Activated CD4-positive, alpha-beta T cell treated with anti-CD3 and anti-CD28 coated beads, Interleukin-2, amount 50 U/mL, for 1 hour (primary cell): ENCODE measurements at regions not wholly inside any gene's neighbourhood (a gene's known extent, or its start where the extent isn't known, plus 50 kb on each side); places are given as distances from the start of the nearest gene placed in this dataset.

Source experiments
- DNase-seq: peaks from one replicate; pipeline ENCODE4 v3.0.0-alpha.2; 2020

DNA sequence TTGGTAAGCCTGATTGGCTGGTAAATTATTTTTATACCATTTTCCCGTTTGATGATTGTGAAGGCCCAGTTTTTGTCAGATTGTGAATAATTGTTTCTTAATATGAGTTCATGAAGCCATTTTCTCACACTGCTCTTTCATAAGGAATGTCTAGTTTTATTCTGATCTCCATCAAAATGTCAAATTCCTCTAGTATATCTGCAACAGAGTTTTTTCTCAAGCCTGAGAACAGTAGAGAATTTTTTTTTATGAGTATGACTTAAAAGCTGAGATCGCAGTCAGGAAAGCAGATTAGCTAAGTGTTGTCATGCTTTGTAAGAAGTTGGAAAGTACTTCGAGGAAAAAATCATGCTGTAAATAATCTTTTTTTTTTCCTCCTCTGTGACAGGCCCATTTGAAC is 484.9 kb upstream of the ATP2B1 start:
- no peak for DNase-seq

DNA sequence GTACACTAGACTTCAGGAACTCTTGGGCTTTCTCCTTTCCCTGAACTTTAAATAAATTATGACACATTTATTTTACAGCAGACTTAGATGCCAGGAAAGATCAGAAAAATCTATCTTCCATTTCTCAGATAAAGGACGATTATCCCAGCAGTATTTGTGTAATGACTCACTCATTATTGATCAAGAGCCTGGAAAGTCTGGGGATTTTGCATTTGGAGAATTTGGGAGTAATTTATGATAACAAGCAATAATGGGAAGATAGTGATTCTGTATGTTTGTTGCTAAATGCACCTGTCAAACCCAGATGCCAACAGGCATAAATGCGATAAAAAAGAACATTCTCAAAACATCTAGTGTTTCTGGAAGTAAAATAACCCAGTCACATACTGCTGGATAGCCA is 480.2 kb upstream of the ATP2B1 start:
- DNase-seq: no peak

DNA sequence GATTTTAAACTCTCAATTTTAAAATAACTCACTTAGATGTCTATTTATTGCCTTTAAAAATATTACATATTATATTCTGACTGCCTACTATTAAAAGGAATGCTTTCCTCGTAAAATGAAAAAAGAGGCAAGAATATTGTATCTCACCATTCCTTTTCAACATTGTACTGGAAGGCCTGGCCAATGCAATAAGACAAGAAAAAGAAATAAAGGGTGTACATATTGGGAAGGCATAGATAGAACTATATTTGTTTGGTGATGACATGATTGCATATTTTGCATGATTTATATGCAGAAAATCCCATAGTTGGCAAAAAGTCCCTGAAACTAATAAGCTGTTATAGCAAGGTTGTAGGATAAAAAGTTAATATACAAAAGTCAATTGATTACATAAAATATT is 474.6 kb upstream of the ATP2B1 start:
- no peak for DNase-seq

DNA sequence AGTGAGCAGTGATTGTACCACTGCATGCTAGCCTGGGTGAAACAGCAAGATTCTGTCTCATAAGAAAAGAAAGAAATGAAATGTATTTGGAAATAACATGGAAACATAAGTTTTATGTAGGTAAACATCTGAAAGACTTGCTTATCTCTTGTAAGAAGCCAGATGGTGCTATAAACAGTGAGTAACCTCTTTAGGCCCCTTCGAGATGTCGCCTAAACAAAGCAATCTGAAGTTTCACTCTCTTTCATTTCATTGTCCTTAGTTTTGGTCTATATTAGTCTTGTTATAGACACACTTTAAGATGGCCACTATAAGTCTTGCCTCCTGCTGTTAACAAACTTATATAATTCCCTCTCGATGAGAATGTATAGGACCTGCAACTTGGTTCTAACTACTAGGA is 472.6 kb upstream of the ATP2B1 start:
- no peak for DNase-seq

DNA sequence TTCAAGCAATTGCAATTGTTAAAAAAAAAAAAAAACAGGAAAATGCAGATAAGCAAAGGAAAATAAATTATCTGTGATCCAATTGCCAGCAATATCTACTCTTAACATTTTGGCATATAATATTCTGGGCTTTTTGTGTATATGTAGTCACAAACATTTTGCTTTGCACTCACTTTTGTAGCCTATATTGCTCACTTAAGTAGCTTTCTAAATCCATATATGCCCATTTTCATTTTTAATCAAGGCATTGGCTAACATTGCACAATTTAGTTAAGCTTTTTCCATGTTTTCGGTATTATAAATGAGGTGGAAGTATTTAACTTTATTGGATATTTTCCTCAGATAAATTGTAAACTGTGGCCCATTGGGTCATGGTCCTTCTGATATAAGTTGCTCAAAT is 466.3 kb upstream of the ATP2B1 start:
- no peak for DNase-seq

DNA sequence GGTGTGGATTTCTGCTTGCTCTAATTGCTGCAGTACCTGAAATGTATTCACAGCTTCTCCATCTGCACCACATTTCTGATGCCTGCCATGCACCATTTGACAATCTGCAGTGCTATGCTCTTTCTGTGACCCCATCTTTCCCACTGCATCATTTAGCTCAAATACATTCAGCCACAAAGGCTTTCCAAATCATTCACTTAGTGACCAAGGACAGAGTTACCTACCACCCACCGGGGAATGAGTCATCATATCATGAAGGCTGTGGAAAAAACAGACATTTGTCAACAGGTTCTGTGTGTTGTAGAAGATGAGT is 465.5 kb upstream of the ATP2B1 start:
- no peak for DNase-seq

DNA sequence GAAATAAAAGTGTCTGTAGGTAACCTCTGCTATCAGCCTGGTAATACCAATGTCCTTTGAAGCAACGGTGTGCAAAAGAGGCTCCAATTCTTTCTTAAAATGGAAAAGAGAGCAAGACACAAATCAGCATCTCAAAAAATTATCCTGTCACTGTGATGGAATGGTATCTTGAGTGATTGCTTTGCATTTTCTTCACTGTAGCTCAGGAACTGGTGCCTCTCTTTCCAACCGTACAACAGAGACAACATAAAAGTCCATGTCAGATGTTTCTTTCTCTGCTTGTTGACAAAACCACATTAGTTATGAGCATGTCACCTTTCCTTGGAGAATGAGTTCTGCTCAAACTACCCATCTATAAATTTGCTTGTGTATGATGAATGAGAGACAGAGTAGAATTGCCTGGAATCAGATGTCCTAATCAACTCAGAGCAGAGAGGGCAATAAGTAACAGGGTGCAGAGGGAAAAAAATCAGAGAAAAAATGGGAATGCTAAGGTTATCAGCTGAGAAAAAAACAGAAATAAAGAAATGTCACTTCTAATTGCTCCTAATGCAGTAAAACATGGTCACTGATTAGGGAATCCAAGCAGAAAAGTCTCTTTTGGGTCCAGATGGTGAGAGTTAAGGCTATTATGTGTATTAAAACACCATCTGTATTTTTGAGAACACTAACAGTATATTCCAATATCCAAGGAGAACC is 465.0 kb upstream of the ATP2B1 start:
- no peak for DNase-seq

DNA sequence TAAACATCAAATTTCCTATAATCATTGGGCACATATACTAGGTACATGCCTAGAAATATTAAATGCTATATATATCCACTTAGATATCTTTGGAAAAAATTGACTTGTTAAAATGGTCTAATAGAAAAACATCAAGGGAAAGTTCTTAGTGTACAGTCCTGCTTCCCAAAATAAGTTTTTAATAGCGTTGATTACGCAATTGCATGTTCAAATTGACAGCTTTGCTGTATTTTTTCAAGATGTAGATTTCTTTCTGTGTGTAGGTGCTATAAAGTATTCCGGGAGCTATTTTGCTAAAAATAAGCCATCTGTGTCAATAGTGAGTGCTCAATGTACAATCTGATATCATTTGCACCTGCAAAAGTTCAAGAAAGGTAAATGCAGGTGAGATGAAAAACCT is 463.9 kb upstream of the ATP2B1 start:
- no peak for DNase-seq

DNA sequence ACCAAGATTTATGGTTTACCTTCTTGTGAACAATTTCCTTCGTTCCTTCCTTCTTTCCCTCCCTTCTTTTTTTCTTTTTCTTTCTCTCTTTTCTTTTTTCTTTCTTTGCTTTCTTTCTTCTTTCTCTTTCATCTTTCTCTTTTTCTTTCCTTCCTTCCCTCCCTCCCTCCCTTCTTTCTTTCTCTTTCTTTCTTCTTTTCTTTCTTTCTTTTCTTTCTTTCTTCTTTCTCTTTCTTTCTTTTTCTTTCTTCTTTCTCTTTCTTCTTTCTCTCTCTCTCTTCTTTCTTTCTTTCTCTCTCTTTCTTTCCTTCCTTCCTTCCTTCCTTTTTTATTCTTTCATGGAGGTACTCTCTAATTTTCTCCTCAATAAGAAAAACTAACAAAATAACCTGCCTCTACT is 462.1 kb upstream of the ATP2B1 start:
- no peak for DNase-seq

DNA sequence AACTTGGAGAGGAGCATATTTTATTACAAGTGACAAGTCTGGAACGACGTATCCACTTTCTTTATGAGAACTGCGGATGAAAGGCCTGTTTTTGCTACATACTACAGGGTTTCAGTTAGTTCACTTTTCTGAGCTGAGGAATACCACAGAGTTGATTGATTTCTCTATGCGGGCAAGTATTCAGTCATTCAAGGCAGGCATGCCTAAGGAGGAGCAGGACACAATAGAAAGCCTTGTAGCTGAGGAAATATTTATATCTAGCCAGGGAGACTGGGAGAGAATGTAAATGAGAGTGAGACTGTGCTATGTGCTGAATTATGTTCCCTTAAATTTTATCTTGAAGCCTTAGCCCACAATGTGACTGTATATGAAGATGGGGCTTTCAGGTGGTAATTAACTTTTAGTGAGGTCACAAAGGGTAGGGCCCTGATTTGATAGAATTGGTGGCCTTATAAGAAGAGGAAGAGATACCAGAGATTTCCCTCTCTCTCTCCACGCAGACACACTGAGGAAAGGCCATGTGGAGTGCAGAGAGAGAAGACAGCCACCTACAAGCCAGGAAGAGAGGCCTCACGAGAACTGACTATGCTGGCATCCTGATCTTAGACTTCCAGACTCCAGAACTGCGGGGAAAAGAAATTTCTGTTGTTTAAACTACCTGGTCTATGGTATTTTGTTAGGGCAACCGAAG is 459.0 kb upstream of the ATP2B1 start:
- DNase-seq: no peak

DNA sequence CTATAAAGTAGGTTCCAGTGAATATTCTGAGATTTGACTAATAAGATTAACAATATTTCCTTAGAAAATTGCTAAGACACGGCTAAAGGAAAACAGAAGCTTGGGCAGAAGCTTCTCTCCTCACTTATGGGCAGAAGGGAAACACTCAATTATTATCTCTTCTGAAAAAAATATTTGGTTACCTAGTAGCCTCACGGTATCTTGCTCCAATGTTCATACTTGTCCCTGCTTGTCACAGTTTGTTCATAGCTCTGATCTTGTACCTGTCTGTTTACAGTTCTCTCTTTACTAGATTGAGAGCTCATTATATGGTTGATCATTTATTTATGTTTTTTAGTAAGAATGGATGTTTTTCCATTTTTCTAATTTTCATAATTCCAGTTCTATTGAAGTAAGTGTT is 458.0 kb upstream of the ATP2B1 start:
- no peak for DNase-seq

DNA sequence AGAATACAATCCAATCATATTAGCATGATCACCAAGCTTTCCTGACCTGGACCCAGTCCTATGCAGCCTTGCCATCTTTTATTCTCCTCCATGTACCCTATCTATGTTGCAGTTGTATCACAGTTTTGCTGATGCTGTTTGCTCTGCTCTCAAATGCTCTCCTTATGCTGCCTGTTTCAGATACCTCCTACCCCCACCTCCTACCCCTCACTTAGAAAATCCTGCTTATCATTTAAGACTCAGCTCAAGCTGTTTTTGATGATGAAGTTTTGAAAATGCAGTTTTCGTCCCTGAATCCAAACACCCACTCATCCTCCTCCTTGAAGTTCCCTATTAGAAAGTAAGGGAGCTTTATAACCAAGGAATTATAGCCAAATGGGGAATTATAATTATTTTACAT is 457.4 kb upstream of the ATP2B1 start:
- no peak for DNase-seq

DNA sequence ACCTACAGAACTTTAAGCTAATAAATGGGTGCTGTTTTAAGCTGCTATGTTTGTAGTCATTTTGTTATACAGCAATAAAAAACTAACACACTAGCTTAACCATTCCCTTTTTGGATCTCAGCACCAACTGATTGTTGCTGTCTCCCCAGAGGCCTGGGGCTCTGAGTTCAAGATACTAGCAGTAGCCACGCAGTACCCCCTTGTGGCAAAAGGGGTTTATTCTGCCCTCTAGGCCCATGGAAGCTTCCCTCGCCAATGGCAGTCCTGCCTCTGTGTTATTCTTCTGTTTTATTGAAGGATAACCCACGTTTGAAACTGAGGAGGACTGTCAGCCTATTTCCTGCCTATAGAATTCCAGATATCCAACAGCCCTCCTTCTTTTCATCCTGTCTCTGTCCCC is 455.3 kb upstream of the ATP2B1 start:
- DNase-seq: no peak

DNA sequence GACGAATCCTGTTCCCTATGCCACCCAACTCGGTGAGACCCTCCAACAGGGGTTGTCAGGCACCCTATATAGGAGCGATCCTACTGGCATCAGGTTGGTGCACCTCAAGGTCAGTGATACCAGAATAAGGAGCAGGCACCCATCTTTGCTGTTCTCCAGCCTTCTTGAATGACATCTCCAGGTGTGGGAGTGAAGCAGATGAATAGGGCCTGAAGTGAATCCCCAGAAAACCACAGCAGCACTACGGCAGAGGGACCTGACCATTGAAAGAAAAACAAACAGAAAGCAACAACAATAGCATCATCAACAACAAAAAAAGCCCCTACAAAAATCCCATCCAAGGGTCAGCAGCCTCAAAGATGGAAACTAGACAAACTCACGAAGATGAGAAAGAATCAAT is 445.2 kb upstream of the ATP2B1 start:
- DNase-seq: no peak

DNA sequence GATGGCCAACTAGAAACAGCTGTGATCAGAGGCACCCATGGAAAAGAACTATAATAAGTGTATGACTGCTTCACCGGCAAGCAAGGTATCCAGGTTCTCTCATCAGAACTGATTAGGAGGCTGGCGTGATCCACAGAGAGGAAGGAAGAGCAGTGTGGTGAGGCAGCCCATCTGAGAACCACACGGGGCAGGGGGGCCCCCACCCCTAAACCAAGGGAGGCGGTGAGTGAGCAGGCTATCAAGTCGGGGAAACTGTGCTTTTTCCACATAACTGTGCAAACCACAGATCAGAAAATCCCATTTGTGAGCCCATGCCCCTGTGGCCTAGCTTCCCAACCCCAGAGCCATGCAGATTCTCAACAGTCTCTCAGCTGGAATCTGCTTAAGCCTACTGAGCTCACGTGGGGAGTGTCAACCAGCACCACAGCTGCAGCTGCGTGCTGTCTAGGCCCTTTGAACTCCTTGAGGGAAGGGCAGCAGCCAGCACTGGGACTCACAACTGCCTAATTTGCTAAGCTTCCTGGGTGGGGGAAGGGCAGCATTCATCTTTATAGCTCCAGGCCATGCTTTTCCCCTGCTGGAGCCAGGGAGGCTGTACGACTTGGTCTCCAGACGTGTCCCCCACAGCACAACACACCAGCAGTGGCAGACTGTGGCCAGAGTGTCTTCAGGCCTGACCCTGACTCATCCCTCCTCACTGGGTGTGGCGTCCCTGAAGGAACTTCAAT is 444.4 kb upstream of the ATP2B1 start:
- no peak for DNase-seq

DNA sequence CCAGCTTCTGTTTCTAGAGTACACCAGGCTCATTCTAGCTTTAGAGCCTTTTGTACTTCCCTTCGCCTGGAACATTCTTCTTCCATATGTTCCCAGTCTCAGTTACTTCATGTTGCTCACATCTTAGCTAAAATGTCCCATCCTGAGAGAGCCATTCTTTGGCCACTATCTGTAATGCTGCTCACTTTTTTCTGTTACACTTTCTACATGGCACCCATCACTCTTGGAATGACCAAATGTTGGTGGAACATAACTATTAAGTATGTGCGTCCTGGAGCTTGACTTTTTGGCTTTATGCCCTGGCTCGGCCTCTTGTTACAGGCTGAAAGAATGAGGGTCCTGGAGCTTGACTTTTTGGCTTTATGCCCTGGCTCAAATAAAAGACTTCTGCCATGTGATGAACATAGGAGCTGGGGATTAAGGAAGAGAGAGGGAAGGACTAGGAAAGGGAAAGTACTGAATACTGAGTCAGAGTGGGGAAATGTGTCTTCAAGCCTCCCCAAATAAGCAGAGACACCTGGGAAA is 442.9 kb upstream of the ATP2B1 start:
- DNase-seq: no peak

DNA sequence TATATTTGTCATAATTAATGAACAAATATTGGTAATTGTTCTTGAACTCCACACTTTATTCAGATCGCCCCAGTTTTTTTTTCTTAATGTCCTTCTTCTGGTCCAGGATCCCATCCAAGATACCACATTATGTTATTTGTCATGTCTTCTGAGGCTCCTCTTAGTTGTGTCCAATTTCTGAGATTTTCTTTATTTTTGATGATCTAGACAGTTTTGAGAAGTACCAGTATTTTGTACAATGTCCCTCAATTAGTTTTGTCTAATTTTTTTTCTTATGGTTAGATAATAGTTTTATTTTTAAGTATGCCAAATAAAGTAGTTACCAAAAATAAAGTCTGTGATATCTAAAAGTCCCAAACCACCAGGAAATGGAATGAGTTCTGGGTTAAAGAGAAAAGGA is 440.8 kb upstream of the ATP2B1 start:
- DNase-seq: no peak

DNA sequence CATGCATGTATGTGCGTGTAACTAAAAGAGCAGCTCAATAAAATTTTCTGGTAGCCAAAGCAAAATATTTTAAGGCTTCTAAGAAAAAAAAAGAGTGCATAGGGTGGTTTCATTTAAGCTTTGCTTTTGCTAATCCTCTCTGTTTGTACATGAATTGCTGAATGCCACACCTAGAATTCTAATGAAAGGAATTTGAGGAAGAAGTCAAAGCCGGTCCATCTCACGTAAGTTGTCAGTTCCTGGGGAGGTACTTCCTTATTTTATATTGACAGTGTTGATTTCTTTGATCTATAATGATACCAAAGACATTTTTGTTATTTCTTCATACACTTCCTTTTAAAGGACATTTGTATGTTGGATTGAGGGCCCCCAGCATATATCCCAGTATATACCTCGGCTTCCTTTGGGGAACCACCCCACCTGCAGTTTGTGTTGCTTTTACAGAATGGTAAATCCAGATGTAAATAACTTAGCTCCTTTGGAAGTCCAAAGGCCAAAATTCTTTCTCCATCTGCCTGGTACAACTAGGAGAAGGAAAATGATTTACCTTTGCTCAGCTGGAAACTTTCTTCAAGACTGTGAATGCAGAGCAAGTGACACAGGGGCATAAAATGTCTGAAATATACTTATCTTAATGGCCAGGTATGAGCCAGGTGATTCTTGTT is 420.9 kb upstream of the ATP2B1 start:
- DNase-seq: no peak

DNA sequence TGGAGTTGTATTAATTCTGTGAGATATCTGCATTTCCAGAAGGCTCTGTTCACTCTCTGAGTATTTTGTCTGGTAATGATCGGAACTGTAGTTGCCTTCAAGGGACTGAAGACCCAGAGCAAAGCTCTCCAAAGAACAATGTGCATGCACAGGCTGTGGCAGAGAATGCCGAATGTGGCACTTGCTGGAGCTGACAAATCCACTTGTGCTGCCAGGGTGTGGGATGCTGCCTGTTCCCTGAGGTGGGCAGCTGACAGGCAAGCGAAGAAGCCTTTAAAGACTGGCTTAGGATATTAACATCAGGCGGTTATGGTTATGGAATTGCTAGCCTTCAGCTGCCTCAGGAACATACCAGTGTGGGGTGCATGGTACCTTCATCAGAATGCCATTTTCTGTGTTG is 419.9 kb upstream of the ATP2B1 start:
- no peak for DNase-seq

DNA sequence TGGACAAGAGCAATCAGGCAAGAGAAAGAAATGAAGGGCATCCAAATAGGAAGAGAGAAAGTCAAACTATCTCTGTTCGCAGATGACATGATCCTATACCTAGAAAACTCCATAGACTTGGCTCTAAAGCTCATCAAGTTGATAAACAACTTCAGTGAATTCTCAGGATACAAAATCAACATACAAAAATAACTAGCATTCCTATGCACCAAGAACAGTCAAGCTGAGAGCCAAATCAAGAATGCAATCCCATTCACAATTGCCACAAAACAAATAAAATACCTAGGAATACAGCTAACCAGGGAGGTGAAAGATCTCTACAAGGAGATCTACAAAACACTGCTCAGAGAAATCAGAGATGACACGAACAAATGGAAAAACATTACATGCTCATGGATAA is 417.5 kb upstream of the ATP2B1 start:
- no peak for DNase-seq

DNA sequence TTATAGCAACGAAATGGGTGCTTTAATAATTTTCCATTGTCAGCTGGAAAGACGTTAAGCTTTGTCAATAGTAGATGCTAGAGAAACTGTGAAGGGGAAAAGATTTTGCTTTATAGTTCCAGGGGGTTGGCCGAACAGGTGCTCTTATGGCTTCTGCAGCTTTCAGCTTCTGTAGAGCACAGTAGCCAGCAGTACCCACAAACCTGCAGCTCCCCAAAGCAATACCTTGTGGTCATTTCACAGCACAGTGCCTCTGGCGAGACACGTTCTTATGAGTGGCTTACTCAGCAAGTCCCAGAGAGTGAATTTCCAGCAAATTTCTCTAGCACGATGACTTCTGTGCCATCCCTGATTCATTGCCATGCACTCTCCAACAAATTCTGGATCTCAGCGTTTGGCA is 416.3 kb upstream of the ATP2B1 start:
- no peak for DNase-seq

DNA sequence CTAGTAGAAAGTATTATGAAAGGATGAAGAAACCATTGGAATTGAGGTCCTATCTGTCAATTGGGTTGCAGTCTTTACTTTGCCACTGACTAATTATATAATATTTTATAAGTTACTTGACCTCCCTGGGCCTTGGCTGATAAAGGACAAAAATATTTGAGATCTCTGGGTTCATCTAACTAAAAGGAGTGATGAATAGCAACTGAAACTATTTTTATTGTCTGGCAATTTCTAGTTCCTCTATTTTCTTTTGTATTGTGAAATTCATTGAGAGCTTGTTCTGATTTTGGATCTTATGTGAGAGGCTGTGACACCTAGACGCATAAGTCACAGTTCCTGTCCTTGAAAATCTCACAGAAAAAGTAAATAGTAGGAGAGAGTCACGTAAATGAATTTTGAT is 415.7 kb upstream of the ATP2B1 start:
- DNase-seq: no peak

DNA sequence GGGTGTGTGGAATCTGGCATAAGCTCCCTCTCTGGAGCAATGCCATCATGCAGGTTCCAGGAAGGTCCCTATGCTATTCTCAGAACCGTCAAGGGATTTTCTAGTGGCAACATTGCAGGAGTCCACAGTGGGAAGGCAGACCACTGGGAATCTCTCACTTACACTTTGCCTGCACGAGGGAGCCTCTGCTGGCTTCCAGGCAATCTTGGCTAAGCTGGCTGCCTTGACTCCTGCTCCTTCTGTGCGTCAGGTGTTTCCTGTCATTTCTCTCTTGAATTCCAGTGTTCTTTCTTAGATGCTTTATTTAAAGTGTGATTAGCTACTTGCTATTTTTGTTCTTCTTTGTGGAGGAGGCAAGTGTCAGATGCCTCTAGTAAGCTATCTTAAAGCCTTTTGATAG is 414.0 kb upstream of the ATP2B1 start:
- no peak for DNase-seq

DNA sequence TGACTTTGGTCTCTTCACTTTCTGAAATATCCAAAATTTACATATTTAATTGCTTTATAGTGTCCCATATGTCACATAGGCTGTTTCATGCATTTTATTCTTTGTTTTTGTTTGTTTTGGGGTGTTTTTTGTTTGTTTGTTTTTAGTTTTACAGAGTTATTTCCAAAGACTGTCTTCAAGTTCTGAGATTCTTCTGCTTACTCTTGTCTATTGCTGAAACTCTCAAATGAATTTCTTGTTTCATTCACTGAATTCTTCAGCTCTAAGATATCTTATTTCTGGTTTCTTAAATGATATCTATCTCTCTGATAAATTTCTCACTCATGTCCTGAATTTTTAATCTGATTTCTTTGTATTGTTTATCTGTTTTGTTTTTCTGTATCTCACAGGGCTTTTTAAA is 412.0 kb upstream of the ATP2B1 start:
- DNase-seq: no peak
